IMR-90 (cell line): ENCODE measurements at regions not wholly inside any gene's neighbourhood (a gene's known extent, or its start where the extent isn't known, plus 50 kb on each side); places are given as distances from the start of the nearest gene placed in this dataset.

Experiments
- CEBPB ChIP-seq: IDR thresholded peaks from 2 replicates; pipeline ENCODE4 v1.6.1; 2012; ENCODE audit warnings: low read depth, low read length, improper control_type of control experiment
- CHD1 ChIP-seq: IDR thresholded peaks from 2 replicates; pipeline ENCODE4 v1.6.1; 2012; ENCODE audit warnings: low read depth, low read length, improper control_type of control experiment
- MAFK ChIP-seq: IDR thresholded peaks from 2 replicates; pipeline ENCODE4 v1.6.1; 2012; ENCODE audit warnings: low read depth, low read length, improper control_type of control experiment
- POLR2A ChIP-seq: IDR thresholded peaks from 2 replicates; pipeline ENCODE4 v1.6.1; 2012; ENCODE audit warnings: mild to moderate bottlenecking, low read depth, low read length
- RAD21 ChIP-seq: IDR thresholded peaks from 2 replicates; pipeline ENCODE4 v1.6.1; 2012; ENCODE audit warnings: low read length, improper control_type of control experiment
- RCOR1 ChIP-seq: IDR thresholded peaks from 2 replicates; pipeline ENCODE4 v1.6.1; 2012; ENCODE audit warnings: mild to moderate bottlenecking, low read length, improper control_type of control experiment; ENCODE audit not compliant: insufficient replicate concordance
- RFX5 ChIP-seq: IDR thresholded peaks from 2 replicates; pipeline ENCODE4 v1.8.0; 2012; ENCODE audit warnings: low read depth, mild to moderate bottlenecking, low read length, moderate library complexity
- SMC3 ChIP-seq: fragments of 150-350 bp; IDR thresholded peaks from 2 replicates; pipeline ENCODE4 v1.6.1; 2016; ENCODE audit warnings: low read depth, mild to moderate bottlenecking, antibody characterized with exemption, low read length, moderate library complexity
- TF ChIP-seq, protein P1 (sequence below): conservative IDR thresholded peaks from 2 replicates; pipeline ENCODE4 v1.5.1; 2012; ENCODE audit warnings: mild to moderate bottlenecking, low read depth, low read length, improper control_type of control experiment
- TF ChIP-seq, protein P2 (sequence below): fragments of 150-350 bp; IDR thresholded peaks from 2 replicates; pipeline ENCODE4 v1.6.1; 2016; ENCODE audit warnings: low read depth, mild to moderate bottlenecking, low read length, moderate library complexity, borderline replicate concordance
- TF ChIP-seq, protein P3 (sequence below): fragments of 150-350 bp; IDR thresholded peaks from 2 replicates; pipeline ENCODE4 v1.6.1; 2017; ENCODE audit warnings: mild to moderate bottlenecking, antibody characterized with exemption, low read length, low read depth

DNA sequence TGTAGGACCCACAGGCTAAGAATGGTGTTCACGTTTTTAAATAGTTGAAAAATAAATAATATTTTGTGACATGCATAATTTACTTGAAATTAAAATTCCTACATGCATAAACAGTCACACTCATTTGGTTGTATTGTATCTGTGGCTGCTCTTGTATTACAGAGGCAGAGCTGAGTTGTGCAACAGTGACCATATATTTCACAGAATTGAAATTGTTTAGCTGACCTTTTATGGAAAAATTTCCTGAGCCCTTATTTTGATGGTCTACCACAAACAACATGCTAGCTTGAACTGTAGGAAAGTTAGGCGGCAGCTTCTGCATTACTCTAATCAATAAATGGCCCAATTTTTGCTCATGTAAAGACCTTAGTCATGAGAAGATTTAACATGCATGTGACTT lies 633.4 kb upstream of the AADAT start:
- TF ChIP-seq SMC3 = no peak
- TF ChIP-seq, protein P1, sequence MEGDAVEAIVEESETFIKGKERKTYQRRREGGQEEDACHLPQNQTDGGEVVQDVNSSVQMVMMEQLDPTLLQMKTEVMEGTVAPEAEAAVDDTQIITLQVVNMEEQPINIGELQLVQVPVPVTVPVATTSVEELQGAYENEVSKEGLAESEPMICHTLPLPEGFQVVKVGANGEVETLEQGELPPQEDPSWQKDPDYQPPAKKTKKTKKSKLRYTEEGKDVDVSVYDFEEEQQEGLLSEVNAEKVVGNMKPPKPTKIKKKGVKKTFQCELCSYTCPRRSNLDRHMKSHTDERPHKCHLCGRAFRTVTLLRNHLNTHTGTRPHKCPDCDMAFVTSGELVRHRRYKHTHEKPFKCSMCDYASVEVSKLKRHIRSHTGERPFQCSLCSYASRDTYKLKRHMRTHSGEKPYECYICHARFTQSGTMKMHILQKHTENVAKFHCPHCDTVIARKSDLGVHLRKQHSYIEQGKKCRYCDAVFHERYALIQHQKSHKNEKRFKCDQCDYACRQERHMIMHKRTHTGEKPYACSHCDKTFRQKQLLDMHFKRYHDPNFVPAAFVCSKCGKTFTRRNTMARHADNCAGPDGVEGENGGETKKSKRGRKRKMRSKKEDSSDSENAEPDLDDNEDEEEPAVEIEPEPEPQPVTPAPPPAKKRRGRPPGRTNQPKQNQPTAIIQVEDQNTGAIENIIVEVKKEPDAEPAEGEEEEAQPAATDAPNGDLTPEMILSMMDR = no peak
- no peak for TF ChIP-seq POLR2A
- TF ChIP-seq, protein P2, sequence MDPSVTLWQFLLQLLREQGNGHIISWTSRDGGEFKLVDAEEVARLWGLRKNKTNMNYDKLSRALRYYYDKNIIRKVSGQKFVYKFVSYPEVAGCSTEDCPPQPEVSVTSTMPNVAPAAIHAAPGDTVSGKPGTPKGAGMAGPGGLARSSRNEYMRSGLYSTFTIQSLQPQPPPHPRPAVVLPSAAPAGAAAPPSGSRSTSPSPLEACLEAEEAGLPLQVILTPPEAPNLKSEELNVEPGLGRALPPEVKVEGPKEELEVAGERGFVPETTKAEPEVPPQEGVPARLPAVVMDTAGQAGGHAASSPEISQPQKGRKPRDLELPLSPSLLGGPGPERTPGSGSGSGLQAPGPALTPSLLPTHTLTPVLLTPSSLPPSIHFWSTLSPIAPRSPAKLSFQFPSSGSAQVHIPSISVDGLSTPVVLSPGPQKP = no peak
- TF ChIP-seq RAD21 = no peak
- TF ChIP-seq, protein P3, sequence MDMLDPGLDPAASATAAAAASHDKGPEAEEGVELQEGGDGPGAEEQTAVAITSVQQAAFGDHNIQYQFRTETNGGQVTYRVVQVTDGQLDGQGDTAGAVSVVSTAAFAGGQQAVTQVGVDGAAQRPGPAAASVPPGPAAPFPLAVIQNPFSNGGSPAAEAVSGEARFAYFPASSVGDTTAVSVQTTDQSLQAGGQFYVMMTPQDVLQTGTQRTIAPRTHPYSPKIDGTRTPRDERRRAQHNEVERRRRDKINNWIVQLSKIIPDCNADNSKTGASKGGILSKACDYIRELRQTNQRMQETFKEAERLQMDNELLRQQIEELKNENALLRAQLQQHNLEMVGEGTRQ = no peak
- no peak for TF ChIP-seq RFX5
- TF ChIP-seq MAFK = no peak
- no peak for TF ChIP-seq CHD1
- TF ChIP-seq RCOR1 = no peak
- no peak for TF ChIP-seq CEBPB
